ENCODE measurements at regions not wholly inside any gene's neighbourhood (a gene's known extent, or its start where the extent isn't known, plus 50 kb on each side); places are given as distances from the start of the nearest gene placed in this dataset.

DNA sequence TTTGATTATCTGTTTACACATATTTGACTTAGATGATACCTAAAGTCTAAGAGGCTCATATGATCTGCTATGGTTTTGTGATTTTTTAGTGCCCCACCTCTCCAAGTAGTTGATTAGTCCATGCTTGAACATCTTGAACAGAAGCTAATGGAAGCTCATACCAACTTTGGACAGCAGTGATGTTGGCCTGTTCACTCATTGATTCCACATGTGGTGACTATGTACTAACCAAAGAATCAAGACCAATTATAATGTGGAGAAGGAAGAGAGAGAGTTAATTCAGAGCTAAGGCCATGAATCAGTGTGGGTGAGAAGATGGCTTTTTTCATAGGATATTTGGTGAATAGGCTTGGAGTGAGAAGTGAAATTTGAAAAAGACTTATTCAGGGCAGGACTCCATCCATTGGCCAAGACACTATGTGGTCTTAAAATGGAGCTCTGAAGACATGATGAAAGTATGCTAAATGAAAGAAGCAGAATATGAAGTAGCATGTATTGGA, 178.3 kb upstream of the TWIST2 start:
- TF ChIP-seq, protein P1, sequence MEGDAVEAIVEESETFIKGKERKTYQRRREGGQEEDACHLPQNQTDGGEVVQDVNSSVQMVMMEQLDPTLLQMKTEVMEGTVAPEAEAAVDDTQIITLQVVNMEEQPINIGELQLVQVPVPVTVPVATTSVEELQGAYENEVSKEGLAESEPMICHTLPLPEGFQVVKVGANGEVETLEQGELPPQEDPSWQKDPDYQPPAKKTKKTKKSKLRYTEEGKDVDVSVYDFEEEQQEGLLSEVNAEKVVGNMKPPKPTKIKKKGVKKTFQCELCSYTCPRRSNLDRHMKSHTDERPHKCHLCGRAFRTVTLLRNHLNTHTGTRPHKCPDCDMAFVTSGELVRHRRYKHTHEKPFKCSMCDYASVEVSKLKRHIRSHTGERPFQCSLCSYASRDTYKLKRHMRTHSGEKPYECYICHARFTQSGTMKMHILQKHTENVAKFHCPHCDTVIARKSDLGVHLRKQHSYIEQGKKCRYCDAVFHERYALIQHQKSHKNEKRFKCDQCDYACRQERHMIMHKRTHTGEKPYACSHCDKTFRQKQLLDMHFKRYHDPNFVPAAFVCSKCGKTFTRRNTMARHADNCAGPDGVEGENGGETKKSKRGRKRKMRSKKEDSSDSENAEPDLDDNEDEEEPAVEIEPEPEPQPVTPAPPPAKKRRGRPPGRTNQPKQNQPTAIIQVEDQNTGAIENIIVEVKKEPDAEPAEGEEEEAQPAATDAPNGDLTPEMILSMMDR (IDR thresholded peaks at IDR 0.05) = no peak
- no peak for TF ChIP-seq POLR2A (IDR thresholded peaks at IDR 0.05)
